Neural progenitor cell (in vitro differentiated cells): ENCODE measurements at regions not wholly inside any gene's neighbourhood (a gene's known extent, or its start where the extent isn't known, plus 50 kb on each side); places are given as distances from the start of the nearest gene placed in this dataset.

ENCODE experiments used
- DNase-seq: peaks from one replicate; pipeline ENCODE4 v3.0.0-alpha.2; 2016; ENCODE audit warnings: low spot score
- H2AFZ ChIP-seq: fragments of 200-600 bp; sonication (generic); replicated peaks from 2 replicates; pipeline ENCODE4 v1.6.1; 2016; ENCODE audit warnings: antibody characterized with exemption
- H3F3A ChIP-seq: fragments of 200-600 bp; sonication (generic); 2 replicates; pipeline ENCODE4 v1.6.1; 2016; ENCODE audit warnings: antibody characterized with exemption, low read depth
- H3K27ac ChIP-seq: fragments of 200-600 bp; sonication (generic); 2 replicates; pipeline ENCODE4 v1.5.1; 2016; ENCODE audit warnings: mild to moderate bottlenecking
- H3K27me3 ChIP-seq: fragments of 200-600 bp; sonication (generic); 2 replicates; pipeline ENCODE4 v1.6.1; 2016; ENCODE audit warnings: mild to moderate bottlenecking, moderate library complexity
- H3K36me3 ChIP-seq: fragments of 200-600 bp; sonication (generic); 2 replicates; pipeline ENCODE4 v1.5.1; 2016
- H3K4me1 ChIP-seq: fragments of 200-600 bp; sonication (generic); 2 replicates; pipeline ENCODE4 v1.6.1; 2016; ENCODE audit warnings: mixed run types
- H3K4me2 ChIP-seq: fragments of 200-600 bp; sonication (generic); 2 replicates; pipeline ENCODE4 v1.6.1; 2016
- H3K4me3 ChIP-seq: fragments of 200-600 bp; sonication (generic); 2 replicates; pipeline ENCODE4 v1.5.1; 2016
- H3K79me2 ChIP-seq: fragments of 200-600 bp; sonication (generic); 2 replicates; pipeline ENCODE4 v1.6.1; 2016; ENCODE audit warnings: low read depth
- H3K9ac ChIP-seq: fragments of 200-600 bp; sonication (generic); 2 replicates; pipeline ENCODE4 v1.6.1; 2016
- H3K9me3 ChIP-seq: fragments of 200-600 bp; sonication (generic); 2 replicates; pipeline ENCODE4 v1.5.1; 2016; ENCODE audit warnings: low read depth
- H4K20me1 ChIP-seq: fragments of 200-600 bp; sonication (generic); 2 replicates; pipeline ENCODE4 v1.6.1; 2016; ENCODE audit warnings: low read depth
- H3K27ac Mint-ChIP-seq: 3 replicates; pipeline ENCODE4 v1.8.0; 2021; ENCODE audit warnings: mixed read lengths
- H3K27me3 Mint-ChIP-seq: 2 replicates; pipeline ENCODE4 v1.8.0; 2022; ENCODE audit warnings: low read depth, mild to moderate bottlenecking, inconsistent platforms, moderate library complexity, mixed read lengths; ENCODE audit not compliant: insufficient read depth
- H3K36me3 Mint-ChIP-seq: 3 replicates; pipeline ENCODE4 v1.8.0; 2021; ENCODE audit warnings: mixed read lengths
- H3K4me1 Mint-ChIP-seq: 3 replicates; pipeline ENCODE4 v1.8.0; 2021; ENCODE audit warnings: mixed read lengths
- H3K4me3 Mint-ChIP-seq: 3 replicates; pipeline ENCODE4 v1.8.0; 2021; ENCODE audit warnings: mild to moderate bottlenecking, moderate library complexity, mixed read lengths
- H3K9me3 Mint-ChIP-seq: 3 replicates; pipeline ENCODE4 v1.8.0; 2020; ENCODE audit warnings: mixed read lengths
- CTCF ChIP-seq: fragments of 200-600 bp; sonication (generic); IDR thresholded peaks from 2 replicates; pipeline ENCODE4 v1.5.1; 2017; ENCODE audit warnings: antibody characterized with exemption, mild to moderate bottlenecking
- EZH2 ChIP-seq: fragments of 200-600 bp; sonication (generic); IDR thresholded peaks from 2 replicates; pipeline ENCODE4 v1.6.1; 2017; ENCODE audit warnings: antibody characterized with exemption, mild to moderate bottlenecking, moderate library complexity
- EZH2phosphoT487 ChIP-seq: fragments of 200-600 bp; sonication (generic); IDR thresholded peaks from 2 replicates; pipeline ENCODE4 v1.6.1; 2017; ENCODE audit warnings: antibody characterized with exemption

DNA sequence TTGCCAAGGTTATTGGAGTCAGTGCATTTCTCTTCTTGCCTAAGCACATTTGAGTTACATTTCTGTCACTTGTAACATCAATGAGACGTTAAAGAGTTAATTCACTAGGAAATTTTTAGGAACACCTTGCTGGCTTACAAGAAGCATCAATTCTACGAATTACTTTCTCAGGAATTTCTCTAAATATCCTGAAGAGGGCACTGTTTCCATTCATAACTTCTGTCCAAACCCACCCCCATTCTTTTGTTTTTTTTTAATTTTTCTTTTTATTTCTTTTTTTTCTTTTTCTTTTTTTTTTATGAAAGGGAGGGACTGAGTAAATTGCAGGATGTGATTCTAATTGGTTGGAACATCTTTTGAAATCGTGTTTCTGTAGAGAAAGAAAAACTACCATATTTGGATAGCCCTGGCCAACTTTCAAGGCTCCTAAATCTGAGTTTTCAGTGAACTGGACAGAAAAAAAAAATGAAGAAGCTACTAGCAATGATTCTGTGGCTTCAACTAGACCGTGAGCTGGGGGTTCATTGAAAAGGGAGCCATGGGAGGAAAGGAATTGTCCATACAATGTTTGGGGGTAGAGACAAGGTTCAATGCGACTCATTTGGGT is 285.3 kb downstream of the DAD1 start:
- no peak overlapping the region for H3K27ac ChIP-seq
- H3K36me3 ChIP-seq = no peaks in the 10 kb centered on the region
- no peaks in the 10 kb centered on the region for H3K4me1 ChIP-seq
- no peaks in the 10 kb centered on the region for H4K20me1 ChIP-seq
- H3K9me3 Mint-ChIP-seq = no peaks in the 10 kb centered on the region
- H3K36me3 Mint-ChIP-seq = no peaks in the 10 kb centered on the region
- no peaks in the 10 kb centered on the region for H3F3A ChIP-seq
- no peak overlapping the region for H3K9ac ChIP-seq
- H3K4me3 Mint-ChIP-seq = no peak overlapping the region
- H2AFZ ChIP-seq = peak overlapping the region; percentile 66
- H3K27me3 Mint-ChIP-seq = no peaks in the 10 kb centered on the region
- H3K27ac Mint-ChIP-seq = no peak overlapping the region
- no peak overlapping the region for H3K4me3 ChIP-seq
- H3K4me2 ChIP-seq = no peak overlapping the region
- H3K4me1 Mint-ChIP-seq = no peaks in the 10 kb centered on the region
- no peaks in the 10 kb centered on the region for H3K9me3 ChIP-seq
- DNase-seq = peak; percentile 18
- H3K79me2 ChIP-seq = no peaks in the 10 kb centered on the region
- no peaks in the 10 kb centered on the region for H3K27me3 ChIP-seq
- peak; percentile 59 for TF ChIP-seq CTCF
- TF ChIP-seq EZH2phosphoT487 = no peak

- Mint-ChIP-seq H3K9me3 (peaks cover 2% of the 10 kb centered on the region), H3K36me3 (no peaks in the 10 kb centered on the region), H3K4me1 (no peaks in the 10 kb centered on the region), H3K4me3 (no peak overlapping the region), H3K27me3 (peaks cover 2% of the 10 kb centered on the region), H3K27ac (no peak overlapping the region)
- Histone ChIP-seq H3K27me3 (no peaks in the 10 kb centered on the region), H3K4me2 (no peak overlapping the region), H3K27ac (no peak overlapping the region), H3F3A (no peaks in the 10 kb centered on the region), H2AFZ (no peak overlapping the region), H3K4me3 (no peak overlapping the region), H3K9me3 (no peaks in the 10 kb centered on the region), H4K20me1 (no peaks in the 10 kb centered on the region), H3K9ac (no peak overlapping the region), H3K36me3 (no peaks in the 10 kb centered on the region), H3K79me2 (no peaks in the 10 kb centered on the region), H3K4me1 (no peaks in the 10 kb centered on the region)
- DNase-seq = no peak
- TF ChIP-seq EZH2 (no peak), CTCF (no peak), EZH2phosphoT487 (no peak)
These were observed 288.4 kb downstream of the DAD1 start for GRCh38 chr14:22300646-22301045.

DNA sequence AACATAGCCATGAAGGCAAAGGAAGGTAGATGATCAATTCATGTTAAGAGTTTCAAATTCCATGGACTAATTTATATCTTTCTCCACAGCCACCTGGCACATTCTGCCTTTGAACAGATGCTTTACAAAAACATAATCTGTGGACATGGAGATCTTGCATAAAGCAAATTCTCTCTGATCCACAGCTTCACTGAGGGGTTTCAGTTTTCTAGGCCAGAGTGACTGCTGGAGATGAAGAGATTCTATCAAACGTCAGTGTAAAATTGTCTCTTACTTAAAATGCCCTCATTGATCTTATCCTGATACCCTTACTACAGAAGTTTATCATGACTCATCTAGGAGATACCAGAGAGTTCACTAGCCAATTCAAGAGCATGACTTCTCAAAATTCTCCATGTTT is 291.6 kb downstream of the DAD1 start:
- peaks cover 10% of the 10 kb centered on the region for H3K4me1 ChIP-seq
- Mint-ChIP-seq H3K4me1 (no peaks in the 10 kb centered on the region), H3K27me3 (peaks cover 2% of the 10 kb centered on the region), H3K36me3 (no peaks in the 10 kb centered on the region), H3K4me3 (no peak overlapping the region), H3K9me3 (peaks cover 2% of the 10 kb centered on the region), H3K27ac (no peak overlapping the region)
- no peaks in the 10 kb centered on the region for H3K27me3 ChIP-seq
- no peaks in the 10 kb centered on the region for H3K79me2 ChIP-seq
- H3F3A ChIP-seq = no peaks in the 10 kb centered on the region
- H3K9ac ChIP-seq = no peak overlapping the region
- no peak overlapping the region for H2AFZ ChIP-seq
- H3K27ac ChIP-seq = no peak overlapping the region
- no peaks in the 10 kb centered on the region for H4K20me1 ChIP-seq
- DNase-seq = no peak
- no peak overlapping the region for H3K4me3 ChIP-seq
- no peaks in the 10 kb centered on the region for H3K9me3 ChIP-seq
- no peak for TF ChIP-seq EZH2phosphoT487
- no peaks in the 10 kb centered on the region for H3K36me3 ChIP-seq
- no peak overlapping the region for H3K4me2 ChIP-seq

DNA sequence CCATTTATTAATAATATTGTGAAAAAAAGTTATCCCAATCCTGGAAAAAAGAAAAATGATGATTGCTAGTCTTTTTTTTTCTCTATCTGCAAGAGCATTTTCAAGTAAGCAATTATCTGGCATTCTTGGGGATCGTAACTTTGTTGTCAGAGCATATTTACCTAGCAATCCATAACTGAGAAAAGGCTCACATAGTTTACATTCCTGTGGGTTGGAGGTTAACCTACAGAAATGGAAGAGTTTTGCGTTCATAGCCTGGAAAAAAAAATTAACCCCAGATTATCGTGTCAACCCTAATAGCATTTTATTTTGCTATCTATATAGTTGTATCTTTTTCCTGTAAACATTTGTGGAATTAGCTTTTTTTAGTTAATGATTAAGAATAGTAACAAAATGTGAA is 292.3 kb downstream of the DAD1 start:
- Mint-ChIP-seq H3K4me3 (no peak overlapping the region), H3K27me3 (peaks cover 2% of the 10 kb centered on the region), H3K9me3 (peaks cover 2% of the 10 kb centered on the region), H3K36me3 (no peaks in the 10 kb centered on the region), H3K27ac (no peak overlapping the region), H3K4me1 (no peaks in the 10 kb centered on the region)
- Histone ChIP-seq H2AFZ (no peak overlapping the region), H3K27me3 (no peaks in the 10 kb centered on the region), H3K9me3 (no peaks in the 10 kb centered on the region), H3K4me2 (no peak overlapping the region), H3K79me2 (no peaks in the 10 kb centered on the region), H3K9ac (no peak overlapping the region), H3K36me3 (no peaks in the 10 kb centered on the region), H3K4me1 (peaks cover 10% of the 10 kb centered on the region), H4K20me1 (no peaks in the 10 kb centered on the region), H3K4me3 (no peak overlapping the region), H3K27ac (no peak overlapping the region), H3F3A (no peaks in the 10 kb centered on the region)
- TF ChIP-seq CTCF = no peak
- no peak for TF ChIP-seq EZH2phosphoT487
- no peak for DNase-seq
